Activated CD4-positive, alpha-beta T cell treated with anti-CD3 and anti-CD28 coated beads, Interleukin-2, amount 10 ng/mL, durations not matched to agents 7 days and 5 days (primary cell): ENCODE measurements at regions not wholly inside any gene's neighbourhood (a gene's known extent, or its start where the extent isn't known, plus 50 kb on each side); places are given as distances from the start of the nearest gene placed in this dataset. TPM values are rescaled to one million over a fixed set of nuclear protein-coding genes. Genes with fewer than 3 reads are reported as not detected.
"Not testable (repeated sequence)": the region's sequence is repeated elsewhere in the genome, so short reads cannot be mapped to it uniquely, and the experiment has no call there.

ENCODE experiments used
- CTCF ChIA-PET: fragments of 350-600 bp; sonication (Branson Sonifier 250); formaldehyde crosslinking; loops from one replicate; lab custom pipeline; 2021; ENCODE audit warnings: antibody characterized with exemption; lab: Charles Lee
- POLR2A ChIA-PET: fragments of 350-600 bp; sonication (Branson Sonifier 250); formaldehyde crosslinking; loops from one replicate; lab custom pipeline; 2021; ENCODE audit warnings: antibody characterized with exemption; lab: Charles Lee
- DNase-seq: peaks from one replicate; pipeline ENCODE4 v3.0.0-alpha.2; 2020
- H3K27ac Mint-ChIP-seq: one replicate; pipeline ENCODE4 v1.8.0; 2021; ENCODE audit warnings: mild to moderate bottlenecking, moderate library complexity, mixed read lengths
- H3K27me3 Mint-ChIP-seq: one replicate; pipeline ENCODE4 v1.8.0; 2021; ENCODE audit warnings: mixed read lengths
- H3K36me3 Mint-ChIP-seq: one replicate; pipeline ENCODE4 v1.8.0; 2021; ENCODE audit warnings: low read depth, mixed read lengths
- H3K4me1 Mint-ChIP-seq: one replicate; pipeline ENCODE4 v1.8.0; 2021; ENCODE audit warnings: mixed read lengths
- H3K4me3 Mint-ChIP-seq: one replicate; pipeline ENCODE4 v1.8.0; 2021; ENCODE audit warnings: mild to moderate bottlenecking, moderate library complexity, mixed read lengths
- H3K9me3 Mint-ChIP-seq: one replicate; pipeline ENCODE4 v1.8.0; 2021; ENCODE audit warnings: mixed read lengths
- microRNA-seq: library from miRNA; unstranded; fragments of <30 nt; microRNA quantifications from one replicate; pipeline ENCODE4 v1.2.0, GENCODE V29; 2021; ENCODE audit warnings: borderline microRNAs expressed, borderline replicate concordance

DNA sequence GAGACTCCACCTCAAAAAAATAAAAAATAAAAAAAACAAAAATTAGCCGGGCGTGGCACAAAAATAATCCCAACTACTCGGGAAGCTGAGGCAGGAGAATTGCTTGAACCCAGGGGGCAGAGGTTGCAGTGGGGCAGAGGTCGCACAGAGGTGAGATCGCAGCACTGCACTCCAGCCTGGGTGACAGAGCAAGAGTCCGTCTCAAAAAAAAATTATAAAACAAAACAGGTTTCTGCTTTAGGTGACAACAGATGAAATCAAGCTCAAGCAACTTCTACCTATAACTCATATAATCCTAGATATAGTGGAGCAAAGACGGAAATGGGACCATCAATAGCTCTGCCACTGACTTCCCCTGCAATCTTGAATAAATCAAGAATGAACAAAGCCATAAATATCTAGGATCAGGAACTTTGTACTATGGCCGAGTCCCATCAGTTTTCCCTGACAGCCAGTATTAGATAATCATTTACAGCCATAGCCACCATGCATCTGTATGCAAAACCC lies 53.6 kb upstream of the PDPR start:
- H3K27ac Mint-ChIP-seq, POLR2A ChIA-PET, H3K36me3 Mint-ChIP-seq, H3K4me3 Mint-ChIP-seq, H3K27me3 Mint-ChIP-seq, DNase-seq, H3K4me1 Mint-ChIP-seq, H3K9me3 Mint-ChIP-seq, CTCF ChIA-PET: not testable (repeated sequence)

GRCh38 chr16:70061671-70062218 lies 52.4 kb upstream of the PDPR start:
- DNase-seq, H3K27ac Mint-ChIP-seq, H3K4me3 Mint-ChIP-seq, POLR2A ChIA-PET, H3K36me3 Mint-ChIP-seq, H3K4me1 Mint-ChIP-seq, H3K27me3 Mint-ChIP-seq, H3K9me3 Mint-ChIP-seq, CTCF ChIA-PET: not testable (repeated sequence)

DNA sequence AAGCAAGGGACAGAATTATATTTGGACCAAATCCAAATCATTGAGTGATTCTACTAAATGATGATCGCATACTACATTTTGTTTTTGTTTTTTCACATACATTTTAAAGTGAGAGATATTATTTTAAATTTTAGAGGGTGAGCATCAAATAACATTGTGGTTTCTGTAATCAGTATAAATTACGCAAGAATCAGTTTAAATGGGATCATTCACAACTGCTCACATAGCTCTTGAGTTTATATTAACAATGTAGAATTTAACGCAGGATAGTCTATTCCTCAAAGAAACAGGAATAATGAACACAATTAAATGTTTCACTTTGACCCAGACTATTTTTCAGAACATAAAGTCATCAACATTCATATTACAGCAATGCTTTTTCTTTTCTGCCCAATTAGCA lies 51.2 kb upstream of the PDPR start:
- CTCF ChIA-PET, H3K27ac Mint-ChIP-seq, H3K27me3 Mint-ChIP-seq, POLR2A ChIA-PET, H3K9me3 Mint-ChIP-seq, DNase-seq, H3K4me1 Mint-ChIP-seq, H3K4me3 Mint-ChIP-seq, H3K36me3 Mint-ChIP-seq: not testable (repeated sequence)

Small RNA genes in the stretch of these regions (microRNA-seq; reads per million reads assigned to microRNA genes)
- not detected for gene MIR1972-2
